PC-9 (cell line): ENCODE measurements at regions not wholly inside any gene's neighbourhood (a gene's known extent, or its start where the extent isn't known, plus 50 kb on each side); places are given as distances from the start of the nearest gene placed in this dataset.

Experiments used
- BruUV-seq: library from RNA; stranded (reverse); fragments of 400-500 nt; replicated peaks from 2 replicates; lab custom pipeline; 2021; lab: Mats Ljungman, UMichigan
- CTCF ChIA-PET: fragments of 300-600 bp; sonication (Branson Sonifier 250); formaldehyde crosslinking; loops from one replicate; lab custom pipeline; 2022; ENCODE audit warnings: antibody characterized with exemption; lab: Charles Lee
- POLR2A ChIA-PET: fragments of 300-600 bp; sonication (Branson Sonifier 250); formaldehyde crosslinking; loops from one replicate; lab custom pipeline; 2022; ENCODE audit warnings: antibody characterized with exemption; ENCODE audit not compliant: unreplicated experiment; lab: Charles Lee
- DNase-seq, 2 experiments: peaks; one replicate each; pipeline versions ENCODE4 v3.0.0 to v3.0.0-alpha.2; 2015 to 2022; ENCODE audit warnings: mixed read lengths in 1 of 2
- H2AFZ ChIP-seq: fragments of 200-600 bp; sonication (generic); 2 replicates; pipeline ENCODE4 v1.8.1; 2017; ENCODE audit warnings: antibody characterized with exemption
- H3F3A ChIP-seq: fragments of 200-600 bp; sonication (generic); 2 replicates; pipeline ENCODE4 v1.8.1; 2017; ENCODE audit warnings: antibody characterized with exemption, mild to moderate bottlenecking, low read depth; ENCODE audit not compliant: insufficient read depth
- H3K27ac ChIP-seq: fragments of 200-600 bp; sonication (generic); 2 replicates; pipeline ENCODE4 v1.6.1; 2016; ENCODE audit warnings: mixed run types
- H3K27me3 ChIP-seq: fragments of 200-600 bp; sonication (generic); 2 replicates; pipeline ENCODE4 v1.6.1; 2016; ENCODE audit warnings: low read depth, mixed run types; ENCODE audit not compliant: insufficient read depth
- H3K36me3 ChIP-seq: fragments of 200-600 bp; sonication (generic); 2 replicates; pipeline ENCODE4 v1.6.1; 2016; ENCODE audit warnings: low read depth, mixed run types
- H3K4me1 ChIP-seq: fragments of 200-600 bp; sonication (generic); replicated peaks from 2 replicates; pipeline ENCODE4 v1.6.1; 2016; ENCODE audit warnings: mixed run types; ENCODE audit not compliant: insufficient read depth
- H3K4me2 ChIP-seq: fragments of 200-600 bp; sonication (generic); 2 replicates; pipeline ENCODE4 v1.6.1; 2017; ENCODE audit warnings: mixed run types
- H3K4me3 ChIP-seq: fragments of 200-600 bp; sonication (generic); 2 replicates; pipeline ENCODE4 v1.6.1; 2016; ENCODE audit warnings: mixed run types
- H3K79me2 ChIP-seq: fragments of 200-600 bp; sonication (generic); 2 replicates; pipeline ENCODE4 v1.6.1; 2017; ENCODE audit warnings: low read depth, mixed run types
- H3K9me2 ChIP-seq: fragments of 200-600 bp; sonication (generic); 2 replicates; pipeline ENCODE4 v1.8.1; 2017; ENCODE audit warnings: mild to moderate bottlenecking; ENCODE audit not compliant: insufficient read depth
- H3K9me3 ChIP-seq: fragments of 200-600 bp; sonication (generic); 2 replicates; pipeline ENCODE4 v1.8.1; 2016; ENCODE audit warnings: low read depth; ENCODE audit not compliant: insufficient read depth
- H4K20me1 ChIP-seq: fragments of 200-600 bp; sonication (generic); 2 replicates; pipeline ENCODE4 v1.8.1; 2017; ENCODE audit not compliant: insufficient read depth
- CTCF ChIP-seq: fragments of 200-600 bp; sonication (generic); conservative IDR thresholded peaks from 2 replicates; pipeline ENCODE4 v1.6.1; 2017; ENCODE audit warnings: mixed run types, antibody characterized with exemption, mild to moderate bottlenecking, moderate library complexity
- EZH2 ChIP-seq: fragments of 200-600 bp; sonication (generic); IDR thresholded peaks from 2 replicates; pipeline ENCODE4 v1.8.0; 2017; ENCODE audit warnings: antibody characterized with exemption, low read depth
- intact Hi-C: fragments of 100-400 bp; cut with micrococcal nuclease; formaldehyde crosslinking; loops from one replicate; pipeline ENCODE4 v1.10.0; 2022; ENCODE audit not compliant: unreplicated experiment

- no peak for DNase-seq
- no peaks in the 10 kb centered on the region for H3F3A ChIP-seq
- H3K79me2 ChIP-seq: no peaks in the 10 kb centered on the region
- H3K27ac ChIP-seq: no peak overlapping the region
- H3K4me2 ChIP-seq: no peak overlapping the region
- H3K9me3 ChIP-seq: no peaks in the 10 kb centered on the region
- no peaks in the 10 kb centered on the region for H3K9me2 ChIP-seq
- H3K4me1 ChIP-seq: no peaks in the 10 kb centered on the region
- intact Hi-C loops: no loop called here
- ChIA-PET POLR2A (no interaction called here), CTCF (no interaction called here)
- no peak overlapping the region for H2AFZ ChIP-seq
- H3K36me3 ChIP-seq: no peaks in the 10 kb centered on the region
- 0 out of 2 replicates have a peak, but pooled peaks cover 3% of the 10 kb centered on the region for H3K27me3 ChIP-seq
- no peak for TF ChIP-seq EZH2
- no peak for TF ChIP-seq CTCF
- H4K20me1 ChIP-seq: no peaks in the 10 kb centered on the region; the same call in 1 of the 2 replicates
- no peak overlapping the region for H3K4me3 ChIP-seq
- BruUV-seq: no TSS peak
These were observed 189.2 kb downstream of the MEX3B start for GRCh38 chr15:81856634-81857026.

GRCh38 chr15:81856001-81856633 is 189.7 kb downstream of the MEX3B start:
- Histone ChIP-seq H3K36me3 (no peaks in the 10 kb centered on the region), H3K27ac (no peak overlapping the region), H4K20me1 (no peaks in the 10 kb centered on the region; the same call in 1 of the 2 replicates), H3K9me2 (no peaks in the 10 kb centered on the region), H3K4me1 (no peaks in the 10 kb centered on the region), H3F3A (no peaks in the 10 kb centered on the region), H3K4me2 (no peak overlapping the region), H2AFZ (no peak overlapping the region), H3K27me3 (peaks cover 6% of the 10 kb centered on the region; the same call in 1 of the 2 replicates), H3K79me2 (no peaks in the 10 kb centered on the region), H3K4me3 (no peak overlapping the region), H3K9me3 (no peaks in the 10 kb centered on the region)
- BruUV-seq: no TSS peak
- CTCF ChIA-PET: no interaction called here
- intact Hi-C loops: no loop called here
- no peak for DNase-seq
- TF ChIP-seq EZH2: no peak
- no peak for TF ChIP-seq CTCF
- POLR2A ChIA-PET: no interaction called here

- Histone ChIP-seq H3K4me3 (no peak overlapping the region), H3K27ac (no peak overlapping the region), H3K4me1 (no peaks in the 10 kb centered on the region), H4K20me1 (no peaks in the 10 kb centered on the region), H3K36me3 (no peaks in the 10 kb centered on the region), H3K4me2 (no peak overlapping the region), H3K79me2 (no peaks in the 10 kb centered on the region), H3K27me3 (peaks cover 14% of the 10 kb centered on the region; the same call in 1 of the 2 replicates), H2AFZ (no peak overlapping the region), H3F3A (no peaks in the 10 kb centered on the region), H3K9me3 (no peaks in the 10 kb centered on the region), H3K9me2 (no peaks in the 10 kb centered on the region)
- no peak for DNase-seq
- TF ChIP-seq CTCF (no peak), EZH2 (no peak)
- intact Hi-C loops: no loop called here
- BruUV-seq: no TSS peak
- POLR2A ChIA-PET: no interaction called here
- CTCF ChIA-PET: no interaction called here
These were observed 192.6 kb downstream of the MEX3B start for GRCh38 chr15:81853150-81853748.
